SJCRH30 (cell line): ENCODE measurements at regions not wholly inside any gene's neighbourhood (a gene's known extent, or its start where the extent isn't known, plus 50 kb on each side); places are given as distances from the start of the nearest gene placed in this dataset.
A peak's percentile ranks its signal among the peaks of the same experiment; 100 is the strongest.

ENCODE experiments used
- DNase-seq, 2 experiments: peaks; one replicate each; pipeline ENCODE4 v3.0.0-alpha.2; 2015 to 2020
- H3K27ac ChIP-seq: fragments of 250-450 bp; sonication (Bioruptor Pico); 2 replicates; pipeline ENCODE4 v1.5.1; 2020; ENCODE audit warnings: mild to moderate bottlenecking, moderate library complexity
- H3K27me3 ChIP-seq: fragments of 250-450 bp; sonication (Bioruptor Pico); 2 replicates; pipeline ENCODE4 v1.5.1; 2020; ENCODE audit warnings: mild to moderate bottlenecking, moderate library complexity
- H3K36me3 ChIP-seq: fragments of 250-450 bp; sonication (Bioruptor Pico); 2 replicates; pipeline ENCODE4 v1.5.1; 2020; ENCODE audit warnings: mild to moderate bottlenecking, moderate library complexity
- H3K4me1 ChIP-seq: fragments of 250-450 bp; sonication (Bioruptor Pico); 2 replicates; pipeline ENCODE4 v1.5.1; 2020; ENCODE audit warnings: mild to moderate bottlenecking, moderate library complexity
- H3K4me3 ChIP-seq: fragments of 250-450 bp; sonication (Bioruptor Pico); 2 replicates; pipeline ENCODE4 v1.5.1; 2020; ENCODE audit warnings: mild to moderate bottlenecking, moderate library complexity
- H3K9me3 ChIP-seq: fragments of 250-450 bp; sonication (Bioruptor Pico); replicated peaks from 2 replicates; pipeline ENCODE4 v1.5.1; 2020; ENCODE audit warnings: mild to moderate bottlenecking, moderate library complexity

GRCh38 chr21:38944402-38944801, 138.7 kb downstream of the ETS2 start:
- no peak overlapping the region for H3K27ac ChIP-seq
- H3K9me3 ChIP-seq = no peaks in the 10 kb centered on the region
- no peak overlapping the region for H3K4me3 ChIP-seq
- no peaks in the 10 kb centered on the region for H3K4me1 ChIP-seq
- DNase-seq = no peak
- no peaks in the 10 kb centered on the region for H3K27me3 ChIP-seq
- H3K36me3 ChIP-seq = no peaks in the 10 kb centered on the region

DNA sequence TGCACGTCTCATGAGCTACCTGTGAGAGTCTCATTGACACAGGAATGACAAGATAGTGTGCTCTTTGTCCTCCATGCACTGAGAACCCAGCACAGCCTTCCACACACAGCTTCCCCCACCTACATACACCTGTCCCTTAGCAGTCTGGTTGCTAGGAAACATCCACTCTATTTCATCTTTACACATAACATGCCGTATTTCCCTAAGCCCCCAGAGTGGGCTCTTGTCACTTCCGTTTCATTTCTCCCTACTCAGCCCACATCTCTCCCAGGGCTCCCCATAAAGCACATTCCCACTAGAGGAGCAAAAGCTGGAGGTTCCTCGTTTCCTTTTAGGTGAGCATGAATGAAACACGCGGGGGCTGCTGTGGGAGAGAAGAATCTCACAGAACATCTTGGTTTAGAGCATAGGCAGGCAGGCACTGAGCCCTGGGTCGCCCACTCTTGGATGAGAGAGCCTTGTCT, 137.1 kb downstream of the ETS2 start:
- no peaks in the 10 kb centered on the region for H3K9me3 ChIP-seq
- H3K36me3 ChIP-seq = no peaks in the 10 kb centered on the region
- H3K27me3 ChIP-seq = no peaks in the 10 kb centered on the region
- no peak for DNase-seq
- H3K4me3 ChIP-seq = no peak overlapping the region
- H3K4me1 ChIP-seq = no peaks in the 10 kb centered on the region
- H3K27ac ChIP-seq = no peak overlapping the region

GRCh38 chr21:38938769-38939168, 133.0 kb downstream of the ETS2 start:
- Histone ChIP-seq H3K27me3 (peaks cover 2% of the 10 kb centered on the region; the same call in 1 of the 2 replicates), H3K4me1 (no peaks in the 10 kb centered on the region), H3K27ac (no peak overlapping the region), H3K9me3 (no peaks in the 10 kb centered on the region), H3K4me3 (no peak overlapping the region), H3K36me3 (no peaks in the 10 kb centered on the region)
- no peak for DNase-seq

GRCh38 chr21:38938343-38938742, 132.6 kb downstream of the ETS2 start:
- peaks cover 4% of the 10 kb centered on the region; the same call in 1 of the 2 replicates for H3K27me3 ChIP-seq
- H3K4me1 ChIP-seq = no peaks in the 10 kb centered on the region
- H3K36me3 ChIP-seq = no peaks in the 10 kb centered on the region
- H3K27ac ChIP-seq = no peak overlapping the region
- peak in 1 of 2 experiments; percentile 12 for DNase-seq
- no peaks in the 10 kb centered on the region for H3K9me3 ChIP-seq
- H3K4me3 ChIP-seq = no peak overlapping the region

GRCh38 chr21:38937844-38938243, 132.1 kb downstream of the ETS2 start:
- Histone ChIP-seq H3K27ac (no peak overlapping the region), H3K4me1 (no peaks in the 10 kb centered on the region), H3K27me3 (peaks cover 4% of the 10 kb centered on the region; the same call in 1 of the 2 replicates), H3K36me3 (no peaks in the 10 kb centered on the region), H3K4me3 (no peak overlapping the region), H3K9me3 (no peaks in the 10 kb centered on the region)
- no peak for DNase-seq

DNA sequence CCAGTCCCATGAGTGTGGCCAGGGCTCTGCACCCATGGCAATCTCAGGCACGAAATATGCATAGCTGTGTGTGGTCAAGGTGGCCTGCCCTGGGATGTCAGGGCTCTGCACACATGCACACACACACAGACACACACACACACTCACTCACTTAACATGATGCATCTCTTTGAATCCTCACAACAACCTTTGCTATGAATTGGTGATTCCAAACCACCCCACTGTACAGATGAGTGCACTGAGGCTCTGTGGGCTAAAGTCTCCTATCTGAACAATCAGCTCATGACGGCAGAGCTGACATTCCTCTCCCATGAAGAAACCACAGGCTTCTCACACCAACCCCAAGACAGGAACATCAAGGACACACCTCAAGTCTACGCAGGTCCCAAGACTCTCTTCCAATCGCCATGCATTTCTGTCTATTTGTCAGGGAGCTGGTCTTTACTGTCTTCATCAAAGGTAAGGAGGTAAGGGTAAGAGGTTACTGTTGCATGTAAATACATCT, 131.6 kb downstream of the ETS2 start:
- Histone ChIP-seq H3K9me3 (no peaks in the 10 kb centered on the region), H3K27ac (no peak overlapping the region), H3K4me3 (no peak overlapping the region), H3K27me3 (peaks cover 4% of the 10 kb centered on the region; the same call in 1 of the 2 replicates), H3K36me3 (no peaks in the 10 kb centered on the region), H3K4me1 (no peaks in the 10 kb centered on the region)
- no peak for DNase-seq

DNA sequence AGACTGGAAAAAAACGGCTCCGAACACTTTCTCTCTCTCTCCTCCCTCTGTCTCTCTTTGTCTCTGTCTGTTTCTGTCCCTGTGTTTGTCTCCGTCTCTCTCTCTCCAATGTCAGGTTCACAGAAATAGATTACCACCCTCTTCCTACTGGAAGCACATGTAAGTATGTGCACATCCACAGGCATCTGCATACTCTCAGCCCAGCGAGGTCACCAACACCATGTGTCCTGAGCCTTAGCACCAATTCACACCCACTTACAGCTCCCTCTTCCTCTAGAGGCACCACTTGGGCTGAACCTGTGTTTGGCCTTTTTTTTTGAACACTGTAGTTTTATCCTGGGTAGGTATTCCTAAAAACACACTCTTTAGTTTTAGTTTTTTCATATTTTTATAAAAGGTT, 130.5 kb downstream of the ETS2 start:
- H3K9me3 ChIP-seq = no peaks in the 10 kb centered on the region
- H3K27ac ChIP-seq = no peak overlapping the region
- no peak overlapping the region for H3K4me3 ChIP-seq
- no peaks in the 10 kb centered on the region for H3K36me3 ChIP-seq
- H3K27me3 ChIP-seq = peaks cover 4% of the 10 kb centered on the region; the same call in 1 of the 2 replicates
- no peaks in the 10 kb centered on the region for H3K4me1 ChIP-seq
- DNase-seq = no peak

DNA sequence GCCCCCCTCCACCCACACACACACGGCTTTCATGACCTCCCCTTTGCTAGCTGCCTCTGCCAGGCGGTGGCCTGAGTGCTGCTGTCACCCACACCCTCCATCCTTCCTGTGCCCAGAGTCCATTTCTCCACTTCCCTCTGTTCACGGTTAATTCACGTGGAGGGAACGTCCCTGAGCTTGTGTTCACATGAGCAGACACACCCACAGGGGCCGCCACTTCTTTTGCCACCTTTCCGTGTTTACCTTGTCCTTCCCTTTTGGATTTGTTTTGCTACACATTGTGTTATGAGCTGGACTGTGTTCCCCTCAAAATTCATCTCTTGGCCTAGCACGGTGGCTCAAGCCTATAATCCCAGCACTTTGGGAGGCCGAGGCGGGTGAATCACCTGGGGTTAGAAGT, 128.0 kb downstream of the ETS2 start:
- H3K27ac ChIP-seq = no peak overlapping the region
- no peak for DNase-seq
- H3K4me1 ChIP-seq = no peaks in the 10 kb centered on the region
- H3K27me3 ChIP-seq = peaks cover 4% of the 10 kb centered on the region; the same call in 1 of the 2 replicates
- H3K4me3 ChIP-seq = no peak overlapping the region
- no peaks in the 10 kb centered on the region for H3K36me3 ChIP-seq
- no peaks in the 10 kb centered on the region for H3K9me3 ChIP-seq

DNA sequence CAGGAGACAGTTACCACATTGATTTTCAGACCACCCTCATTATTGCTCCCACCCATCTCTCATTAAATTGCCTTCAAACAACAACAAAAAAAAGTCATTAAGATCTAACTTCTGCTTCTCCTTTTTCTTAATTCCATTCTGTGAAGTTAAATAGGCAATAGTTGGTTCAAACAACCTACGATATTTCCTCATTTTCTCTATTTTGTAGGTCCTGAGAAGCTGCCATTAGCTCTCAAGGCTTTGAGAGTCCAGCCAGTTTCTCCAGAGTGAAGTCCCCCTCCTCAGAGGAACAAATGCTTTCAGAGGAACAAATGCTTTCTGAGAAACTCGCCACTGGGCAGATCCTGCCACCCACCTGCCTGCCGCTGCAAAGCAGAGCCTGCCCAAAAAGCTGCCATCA, 125.6 kb downstream of the ETS2 start:
- Histone ChIP-seq H3K9me3 (no peaks in the 10 kb centered on the region), H3K27ac (no peak overlapping the region), H3K4me3 (no peak overlapping the region), H3K27me3 (peaks cover 4% of the 10 kb centered on the region; the same call in 1 of the 2 replicates), H3K36me3 (no peaks in the 10 kb centered on the region), H3K4me1 (no peaks in the 10 kb centered on the region)
- DNase-seq = no peak

GRCh38 chr21:38930853-38931252, 125.1 kb downstream of the ETS2 start:
- H3K9me3 ChIP-seq = no peaks in the 10 kb centered on the region
- no peak overlapping the region for H3K27ac ChIP-seq
- peaks cover 4% of the 10 kb centered on the region; the same call in 1 of the 2 replicates for H3K27me3 ChIP-seq
- H3K4me1 ChIP-seq = no peaks in the 10 kb centered on the region
- no peak overlapping the region for H3K4me3 ChIP-seq
- DNase-seq = no peak
- H3K36me3 ChIP-seq = no peaks in the 10 kb centered on the region

- H3K27ac ChIP-seq = no peak overlapping the region
- no peaks in the 10 kb centered on the region for H3K4me1 ChIP-seq
- no peak for DNase-seq
- H3K4me3 ChIP-seq = no peak overlapping the region
- H3K27me3 ChIP-seq = peaks cover 4% of the 10 kb centered on the region; the same call in 1 of the 2 replicates
- no peaks in the 10 kb centered on the region for H3K36me3 ChIP-seq
- no peaks in the 10 kb centered on the region for H3K9me3 ChIP-seq
Measured at GRCh38 chr21:38930066-38930465, 124.3 kb downstream of the ETS2 start.

DNA sequence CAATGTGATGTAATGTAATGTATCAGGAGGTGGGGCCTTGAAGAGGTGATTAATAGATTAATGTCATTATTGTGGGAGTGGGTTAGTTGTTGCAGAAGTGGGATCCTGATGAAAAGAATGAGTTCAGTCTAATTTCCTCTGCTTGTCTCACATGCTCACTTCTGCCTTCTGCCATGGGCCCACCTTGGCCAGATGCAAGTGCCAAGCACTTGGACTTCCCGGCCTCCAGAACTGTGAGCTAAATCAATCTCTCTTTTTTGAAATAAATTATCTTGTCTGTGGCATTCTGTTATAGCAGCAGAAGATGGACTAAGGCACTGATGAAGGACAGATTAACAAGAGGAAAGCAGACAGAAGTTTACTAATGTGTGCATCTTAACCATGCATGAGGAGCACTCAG, 123.9 kb downstream of the ETS2 start:
- Histone ChIP-seq H3K27me3 (peaks cover 4% of the 10 kb centered on the region; the same call in 1 of the 2 replicates), H3K4me1 (no peaks in the 10 kb centered on the region), H3K27ac (no peak overlapping the region), H3K4me3 (no peak overlapping the region), H3K9me3 (no peaks in the 10 kb centered on the region), H3K36me3 (no peaks in the 10 kb centered on the region)
- DNase-seq = no peak

DNA sequence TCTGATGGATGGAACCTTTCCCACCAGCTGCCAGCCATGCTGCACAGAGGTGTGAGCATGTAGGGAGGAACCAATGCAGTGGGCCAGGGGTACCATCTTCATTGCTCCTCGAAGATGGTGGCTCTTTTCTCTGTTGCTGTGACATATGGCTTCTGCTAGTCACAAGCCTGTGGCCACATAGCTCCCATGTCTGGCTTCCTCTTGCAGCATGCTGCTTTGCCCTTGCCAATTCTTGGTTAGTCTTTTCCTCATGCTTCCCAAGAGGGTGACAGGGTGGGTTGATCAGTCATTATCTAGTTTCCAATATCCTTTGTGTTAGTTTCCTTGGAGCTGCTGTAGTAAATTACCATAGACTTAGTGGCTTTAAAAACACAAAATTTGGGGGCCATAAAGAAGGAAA, 123.4 kb downstream of the ETS2 start:
- Histone ChIP-seq H3K9me3 (no peaks in the 10 kb centered on the region), H3K4me1 (no peaks in the 10 kb centered on the region), H3K27me3 (peaks cover 4% of the 10 kb centered on the region; the same call in 1 of the 2 replicates), H3K4me3 (no peak overlapping the region), H3K36me3 (no peaks in the 10 kb centered on the region), H3K27ac (no peak overlapping the region)
- no peak for DNase-seq

GRCh38 chr21:38927776-38928175, 122.0 kb downstream of the ETS2 start:
- Histone ChIP-seq H3K27me3 (no peaks in the 10 kb centered on the region), H3K36me3 (no peaks in the 10 kb centered on the region), H3K4me1 (no peaks in the 10 kb centered on the region), H3K4me3 (no peak overlapping the region), H3K27ac (no peak overlapping the region), H3K9me3 (no peaks in the 10 kb centered on the region)
- DNase-seq = no peak

- Histone ChIP-seq H3K36me3 (no peaks in the 10 kb centered on the region), H3K4me3 (no peak overlapping the region), H3K27ac (no peak overlapping the region), H3K27me3 (no peaks in the 10 kb centered on the region; the same call in 1 of the 2 replicates), H3K4me1 (no peaks in the 10 kb centered on the region), H3K9me3 (no peaks in the 10 kb centered on the region)
- peak; percentile 23 to 32 for DNase-seq
Measured at GRCh38 chr21:38925923-38926322, 120.2 kb downstream of the ETS2 start.

GRCh38 chr21:38925478-38925877, 119.7 kb downstream of the ETS2 start:
- H3K36me3 ChIP-seq = no peaks in the 10 kb centered on the region
- no peaks in the 10 kb centered on the region for H3K9me3 ChIP-seq
- H3K27me3 ChIP-seq = no peaks in the 10 kb centered on the region; the same call in 1 of the 2 replicates
- H3K4me1 ChIP-seq = no peaks in the 10 kb centered on the region
- H3K4me3 ChIP-seq = no peak overlapping the region
- H3K27ac ChIP-seq = no peak overlapping the region
- DNase-seq = no peak
